HG02885 (cell line): ENCODE measurements at regions not wholly inside any gene's neighbourhood (a gene's known extent, or its start where the extent isn't known, plus 50 kb on each side); places are given as distances from the start of the nearest gene placed in this dataset.
"Not testable (repeated sequence)": the region's sequence is repeated elsewhere in the genome, so short reads cannot be mapped to it uniquely, and the experiment has no call there.

Source experiments
- ATAC-seq: cut with Tn5 transposase; IDR thresholded peaks from one replicate; pipeline ENCODE4 v1.9.1; 2021; ENCODE audit warnings: mild to moderate bottlenecking; ENCODE audit not compliant: unreplicated experiment, poor library complexity

DNA sequence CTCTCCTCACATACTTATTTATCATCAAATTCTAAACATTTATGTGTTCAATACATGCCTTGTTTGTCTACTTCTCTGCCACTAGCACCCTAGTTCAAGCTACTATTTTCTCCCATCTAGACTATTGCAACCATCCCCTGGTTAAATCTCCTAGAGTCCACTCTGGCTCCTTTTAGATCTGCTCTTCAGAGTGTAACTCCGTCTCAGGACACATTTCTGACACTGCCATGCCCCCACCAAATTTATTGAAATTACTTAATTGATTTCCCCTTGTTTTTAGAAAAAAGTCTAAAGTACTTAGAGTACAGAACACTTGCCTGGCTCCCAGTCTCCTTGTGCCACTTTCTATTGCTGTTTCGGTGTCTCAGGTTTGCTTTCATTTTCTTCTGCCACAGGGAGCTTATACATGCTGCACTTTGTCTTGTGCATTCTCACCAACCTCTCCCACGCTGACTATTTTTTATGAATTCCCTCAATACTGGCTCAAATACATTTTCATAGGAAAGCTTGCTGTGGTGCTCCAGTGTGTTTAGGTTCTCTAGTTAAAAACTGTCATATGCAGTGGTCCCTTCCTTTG lies 792.3 kb downstream of the DIPK2A start:
- peak; percentile 72 for ATAC-seq

DNA sequence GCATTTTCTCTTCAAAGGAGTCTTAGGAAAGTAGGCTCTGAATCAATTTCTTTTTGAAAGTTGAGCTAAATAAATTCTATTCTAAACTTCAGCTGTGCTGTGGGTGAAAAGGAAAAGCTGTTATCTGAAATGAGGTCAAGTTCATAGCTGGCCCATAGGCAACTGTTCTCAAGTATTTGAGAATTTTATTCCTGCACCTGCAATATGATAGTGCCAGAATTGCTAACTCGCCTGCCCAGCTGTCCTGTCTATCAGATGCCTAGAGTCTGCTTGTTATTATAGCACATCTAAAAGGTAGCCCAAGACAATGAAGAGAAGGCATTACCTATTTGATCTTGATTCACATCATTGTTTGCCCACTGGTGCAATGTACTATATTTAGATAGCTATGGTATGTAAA lies 798.7 kb downstream of the DIPK2A start:
- peak; percentile 10 for ATAC-seq

DNA sequence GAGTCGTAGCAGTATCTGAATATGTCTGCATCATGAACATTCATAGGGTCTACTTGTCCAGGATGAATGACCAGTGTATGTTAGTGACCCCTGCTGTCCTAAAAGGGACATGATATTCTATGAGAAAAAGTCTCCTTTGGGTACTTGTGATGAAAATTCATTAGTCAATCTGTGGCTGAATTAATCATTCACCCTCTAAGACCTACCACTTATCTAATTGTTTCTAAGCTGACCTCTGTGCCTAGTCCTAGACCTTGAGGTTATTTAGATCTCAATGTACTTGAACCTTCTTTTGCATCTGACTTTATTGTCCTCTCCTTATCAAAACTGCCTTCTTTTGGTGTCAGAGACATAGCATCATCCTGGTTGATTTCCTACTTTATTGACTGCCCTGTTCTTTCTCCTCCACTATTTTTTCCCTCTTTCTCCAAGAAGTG lies 799.3 kb downstream of the DIPK2A start:
- ATAC-seq: peak; percentile 76

- no peak for ATAC-seq
Measured at GRCh38 chr3:144771381-144771870, 799.8 kb downstream of the DIPK2A start.

DNA sequence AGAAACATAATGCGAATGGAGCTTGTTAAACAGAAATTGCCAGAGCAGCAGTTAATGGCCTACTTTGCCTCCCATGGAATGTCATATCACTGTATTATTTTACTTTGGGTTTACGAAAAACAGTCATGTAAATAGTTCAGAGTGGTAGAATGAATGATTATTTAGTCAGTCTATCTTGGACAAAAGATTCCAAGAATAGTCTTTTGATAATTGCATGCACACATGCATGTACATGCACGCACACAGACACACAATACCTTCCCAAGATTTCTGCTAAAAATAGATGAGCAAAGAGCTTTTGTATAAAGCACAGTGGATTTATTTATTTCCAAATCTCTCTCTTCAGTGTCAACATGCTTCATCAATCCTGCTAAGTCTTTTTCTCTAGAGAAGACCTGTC lies 800.7 kb downstream of the DIPK2A start:
- ATAC-seq: no peak

- no peak for ATAC-seq
Measured at GRCh38 chr3:144773350-144773749, 801.7 kb downstream of the DIPK2A start.

- ATAC-seq: no peak
Measured at GRCh38 chr3:144774897-144775296, 803.3 kb downstream of the DIPK2A start.

GRCh38 chr3:144775551-144775950 lies 803.9 kb downstream of the DIPK2A start:
- no peak for ATAC-seq

DNA sequence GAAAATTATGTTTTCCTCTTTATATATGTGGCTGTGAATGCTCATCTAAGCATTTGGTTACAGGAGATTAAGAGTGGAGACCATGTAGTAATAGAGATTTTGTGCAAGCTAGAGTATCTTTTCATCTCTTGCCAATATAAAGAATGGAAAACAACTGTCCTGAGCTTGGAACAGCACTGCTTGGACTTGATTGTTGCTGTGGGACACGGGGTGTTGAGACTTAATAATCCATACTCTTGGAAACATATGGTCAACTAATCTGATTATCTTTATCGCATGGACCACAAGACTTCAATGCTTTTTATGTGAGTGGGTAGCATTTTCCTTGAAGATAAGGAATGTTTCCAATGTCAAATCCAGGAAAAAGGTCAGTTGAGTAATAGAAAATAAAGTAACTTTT lies 806.3 kb downstream of the DIPK2A start:
- ATAC-seq: no peak

DNA sequence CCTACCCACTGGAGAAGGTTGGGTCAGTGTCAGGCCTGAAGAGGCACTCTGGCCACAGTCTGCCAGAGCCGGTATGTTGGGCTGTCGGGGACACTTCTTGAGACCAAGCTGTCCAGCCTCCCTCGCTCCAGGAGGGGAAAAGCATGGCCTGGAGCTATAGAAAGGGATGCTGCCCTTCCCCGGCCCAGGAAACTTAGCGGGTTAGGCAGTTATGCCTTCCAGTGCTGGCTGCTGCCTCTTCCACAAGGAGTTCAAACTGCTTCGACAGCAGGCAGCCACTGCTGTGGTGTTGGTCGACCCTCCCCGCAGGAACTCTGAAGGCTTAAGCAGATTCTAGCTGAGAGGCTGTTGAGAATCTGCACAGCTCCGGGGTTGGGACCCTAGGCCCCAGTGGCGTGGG lies 819.4 kb downstream of the DIPK2A start:
- no peak for ATAC-seq

DNA sequence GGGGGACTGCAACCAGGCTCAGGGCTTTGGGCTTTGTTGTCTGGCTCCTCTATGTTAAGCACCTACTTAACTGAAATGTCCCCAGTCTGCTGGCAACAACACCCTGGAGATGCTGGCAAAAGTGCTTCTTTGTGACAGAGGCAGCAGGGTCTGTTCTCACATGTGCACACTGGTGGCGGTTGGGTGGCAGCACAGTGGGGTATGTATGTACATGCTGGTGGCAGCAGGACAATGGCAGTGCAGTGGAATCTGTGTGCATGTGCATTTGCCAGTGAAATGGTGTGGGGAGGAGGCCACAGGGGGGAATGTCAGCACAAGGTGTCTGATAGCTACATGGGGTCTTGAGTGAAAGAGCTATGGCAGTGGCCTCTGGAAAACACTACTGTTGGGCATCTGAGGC lies 830.3 kb downstream of the DIPK2A start:
- no peak for ATAC-seq

GRCh38 chr3:144809380-144809779 lies 837.8 kb downstream of the DIPK2A start:
- peak; percentile 42 for ATAC-seq

DNA sequence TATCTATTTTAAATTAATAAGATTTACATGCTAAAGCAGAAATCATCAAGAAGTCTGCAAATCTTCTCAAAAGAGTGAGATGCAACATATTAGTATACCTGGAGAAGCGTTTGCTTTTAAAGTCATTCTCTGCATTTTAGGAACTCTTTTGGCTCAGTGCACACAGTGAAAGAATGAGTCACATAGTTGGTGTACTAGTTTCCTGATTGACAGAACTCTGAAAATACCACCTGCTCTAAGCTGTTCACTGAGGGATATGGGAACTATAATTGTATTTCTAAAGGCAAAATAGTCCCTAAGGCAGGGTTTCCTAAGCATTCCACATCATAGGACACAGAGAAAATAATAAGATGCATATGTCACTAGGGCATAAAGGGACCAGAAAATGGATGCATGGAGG lies 838.5 kb downstream of the DIPK2A start:
- ATAC-seq: peak; percentile 90

- no peak for ATAC-seq
Measured at GRCh38 chr3:144815655-144816054, 844.0 kb downstream of the DIPK2A start.

- no peak for ATAC-seq
Measured at GRCh38 chr3:144816323-144816722, 844.7 kb downstream of the DIPK2A start.

DNA sequence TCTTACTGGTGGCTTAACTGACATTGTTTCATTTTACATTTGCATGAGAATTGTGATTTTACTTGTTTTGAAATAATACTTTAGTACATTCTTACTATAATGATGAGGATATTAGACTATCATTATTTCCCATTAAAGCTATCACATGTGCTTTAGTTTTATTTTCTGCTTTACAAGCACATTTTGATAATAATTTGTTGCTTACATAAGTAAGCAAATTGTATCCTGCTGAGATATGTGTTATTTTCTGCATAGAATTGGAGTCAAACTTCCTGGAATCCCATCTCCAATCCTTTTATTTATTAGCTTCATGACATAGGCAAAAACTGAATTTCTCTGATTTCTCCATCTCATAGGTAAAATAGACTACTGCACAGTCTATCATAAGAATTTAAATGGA lies 847.4 kb downstream of the DIPK2A start:
- ATAC-seq: no peak

DNA sequence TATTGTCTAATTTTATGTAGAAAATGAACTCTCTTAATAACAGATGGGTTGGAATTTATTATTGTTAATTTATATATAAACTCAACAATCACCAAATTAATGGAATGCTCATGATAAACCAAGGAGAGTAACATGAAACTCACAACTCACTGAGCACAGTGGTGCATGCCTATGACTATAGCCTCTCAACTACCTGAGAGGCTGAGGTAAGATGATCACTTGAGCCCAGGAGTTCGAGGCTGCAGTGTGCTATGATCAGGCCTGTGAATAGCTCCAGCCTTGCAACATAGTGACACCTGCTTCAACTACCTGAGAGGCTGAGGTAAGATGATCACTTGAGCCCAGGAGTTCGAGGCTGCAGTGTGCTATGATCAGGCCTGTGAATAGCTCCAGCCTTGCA lies 848.6 kb downstream of the DIPK2A start:
- ATAC-seq: not testable (repeated sequence)

DNA sequence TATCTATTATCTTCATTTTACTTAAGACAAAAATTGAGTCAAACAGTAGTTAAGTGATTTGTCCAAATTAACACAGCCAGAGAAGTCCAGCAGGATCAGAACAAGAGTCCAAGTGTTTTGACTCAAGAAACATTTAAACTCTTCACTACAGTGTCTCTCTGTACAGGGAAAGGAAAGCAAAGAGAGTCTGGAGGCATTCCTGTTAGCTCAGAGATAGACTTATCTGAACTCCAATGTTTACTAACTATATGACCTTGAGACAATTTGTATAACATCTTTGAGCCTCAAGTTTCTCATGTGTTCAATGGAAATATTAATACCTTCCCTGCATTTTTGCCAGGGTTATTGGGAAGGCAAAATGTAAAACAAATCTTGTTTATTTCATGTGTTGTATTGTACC lies 849.1 kb downstream of the DIPK2A start:
- ATAC-seq: no peak

GRCh38 chr3:144821583-144821982 lies 850.0 kb downstream of the DIPK2A start:
- ATAC-seq: no peak

- no peak for ATAC-seq
Measured at GRCh38 chr3:144822671-144823070, 851.0 kb downstream of the DIPK2A start.

GRCh38 chr3:144831955-144832716 lies 860.5 kb downstream of the DIPK2A start:
- no peak for ATAC-seq

GRCh38 chr3:144839991-144840390 lies 868.4 kb downstream of the DIPK2A start:
- ATAC-seq: no peak
